ENCODE measurements at regions not wholly inside any gene's neighbourhood (a gene's known extent, or its start where the extent isn't known, plus 50 kb on each side); places are given as distances from the start of the nearest gene placed in this dataset.

DNA sequence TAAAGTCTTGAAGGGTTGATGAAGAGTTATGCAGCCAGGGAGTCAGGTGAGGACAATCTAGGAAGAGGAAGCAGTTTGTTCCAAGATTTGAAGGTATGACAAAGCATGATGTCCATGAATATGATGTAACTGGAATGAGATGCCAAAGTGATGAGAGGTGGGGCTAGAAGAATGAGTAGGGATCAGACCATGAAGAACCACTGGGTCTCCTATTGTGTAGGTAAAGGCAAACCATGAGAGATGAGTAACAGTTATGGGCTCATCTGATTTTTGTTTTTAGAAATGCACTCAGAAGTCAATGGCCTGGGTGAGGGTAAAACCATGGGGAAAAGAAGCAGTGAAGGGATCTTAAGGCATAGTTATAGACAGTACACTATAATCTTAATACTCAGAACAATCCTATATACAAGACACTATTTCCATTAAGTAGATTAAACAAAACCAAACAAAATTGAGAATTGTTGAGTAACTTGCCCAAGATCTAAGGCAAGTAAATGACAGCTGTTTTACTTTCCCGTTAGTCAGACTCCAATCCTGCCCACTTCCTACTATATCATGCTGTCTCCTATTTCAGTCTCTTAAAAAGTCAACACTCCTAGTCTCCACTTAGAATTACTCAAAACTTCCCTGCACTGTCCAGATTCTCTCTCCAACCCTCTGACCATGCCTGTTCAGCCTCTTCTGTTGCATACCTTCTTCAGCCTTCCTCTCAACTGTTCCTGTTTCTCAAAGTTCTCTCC lies 393.8 kb upstream of the MEF2C start:
- TF ChIP-seq, protein P1, sequence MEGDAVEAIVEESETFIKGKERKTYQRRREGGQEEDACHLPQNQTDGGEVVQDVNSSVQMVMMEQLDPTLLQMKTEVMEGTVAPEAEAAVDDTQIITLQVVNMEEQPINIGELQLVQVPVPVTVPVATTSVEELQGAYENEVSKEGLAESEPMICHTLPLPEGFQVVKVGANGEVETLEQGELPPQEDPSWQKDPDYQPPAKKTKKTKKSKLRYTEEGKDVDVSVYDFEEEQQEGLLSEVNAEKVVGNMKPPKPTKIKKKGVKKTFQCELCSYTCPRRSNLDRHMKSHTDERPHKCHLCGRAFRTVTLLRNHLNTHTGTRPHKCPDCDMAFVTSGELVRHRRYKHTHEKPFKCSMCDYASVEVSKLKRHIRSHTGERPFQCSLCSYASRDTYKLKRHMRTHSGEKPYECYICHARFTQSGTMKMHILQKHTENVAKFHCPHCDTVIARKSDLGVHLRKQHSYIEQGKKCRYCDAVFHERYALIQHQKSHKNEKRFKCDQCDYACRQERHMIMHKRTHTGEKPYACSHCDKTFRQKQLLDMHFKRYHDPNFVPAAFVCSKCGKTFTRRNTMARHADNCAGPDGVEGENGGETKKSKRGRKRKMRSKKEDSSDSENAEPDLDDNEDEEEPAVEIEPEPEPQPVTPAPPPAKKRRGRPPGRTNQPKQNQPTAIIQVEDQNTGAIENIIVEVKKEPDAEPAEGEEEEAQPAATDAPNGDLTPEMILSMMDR (IDR thresholded peaks at IDR 0.05; ENCODE audit: insufficient read depth, low read length) = no peak
- TF ChIP-seq POLR2AphosphoS5 (IDR thresholded peaks at IDR 0.05; ENCODE audit: low read depth) (no peak), SPI1 (IDR thresholded peaks at IDR 0.05; ENCODE audit: borderline replicate concordance, low read depth) (no peak)
- TF ChIP-seq, protein P2, sequence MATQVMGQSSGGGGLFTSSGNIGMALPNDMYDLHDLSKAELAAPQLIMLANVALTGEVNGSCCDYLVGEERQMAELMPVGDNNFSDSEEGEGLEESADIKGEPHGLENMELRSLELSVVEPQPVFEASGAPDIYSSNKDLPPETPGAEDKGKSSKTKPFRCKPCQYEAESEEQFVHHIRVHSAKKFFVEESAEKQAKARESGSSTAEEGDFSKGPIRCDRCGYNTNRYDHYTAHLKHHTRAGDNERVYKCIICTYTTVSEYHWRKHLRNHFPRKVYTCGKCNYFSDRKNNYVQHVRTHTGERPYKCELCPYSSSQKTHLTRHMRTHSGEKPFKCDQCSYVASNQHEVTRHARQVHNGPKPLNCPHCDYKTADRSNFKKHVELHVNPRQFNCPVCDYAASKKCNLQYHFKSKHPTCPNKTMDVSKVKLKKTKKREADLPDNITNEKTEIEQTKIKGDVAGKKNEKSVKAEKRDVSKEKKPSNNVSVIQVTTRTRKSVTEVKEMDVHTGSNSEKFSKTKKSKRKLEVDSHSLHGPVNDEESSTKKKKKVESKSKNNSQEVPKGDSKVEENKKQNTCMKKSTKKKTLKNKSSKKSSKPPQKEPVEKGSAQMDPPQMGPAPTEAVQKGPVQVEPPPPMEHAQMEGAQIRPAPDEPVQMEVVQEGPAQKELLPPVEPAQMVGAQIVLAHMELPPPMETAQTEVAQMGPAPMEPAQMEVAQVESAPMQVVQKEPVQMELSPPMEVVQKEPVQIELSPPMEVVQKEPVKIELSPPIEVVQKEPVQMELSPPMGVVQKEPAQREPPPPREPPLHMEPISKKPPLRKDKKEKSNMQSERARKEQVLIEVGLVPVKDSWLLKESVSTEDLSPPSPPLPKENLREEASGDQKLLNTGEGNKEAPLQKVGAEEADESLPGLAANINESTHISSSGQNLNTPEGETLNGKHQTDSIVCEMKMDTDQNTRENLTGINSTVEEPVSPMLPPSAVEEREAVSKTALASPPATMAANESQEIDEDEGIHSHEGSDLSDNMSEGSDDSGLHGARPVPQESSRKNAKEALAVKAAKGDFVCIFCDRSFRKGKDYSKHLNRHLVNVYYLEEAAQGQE (IDR thresholded peaks at IDR 0.05; ENCODE audit: insufficient replicate concordance, low read depth) = no peak
